Kidney epithelial cell (primary cell): ENCODE measurements at regions not wholly inside any gene's neighbourhood (a gene's known extent, or its start where the extent isn't known, plus 50 kb on each side); places are given as distances from the start of the nearest gene placed in this dataset.

Source experiments
- DNase-seq: peaks from one replicate; pipeline ENCODE4 v3.0.0-alpha.2; 2010; ENCODE audit warnings: low read depth
- H3K27me3 ChIP-seq: 2 replicates; pipeline ENCODE4 v1.6.0; 2011; ENCODE audit warnings: low read length; ENCODE audit not compliant: control insufficient read depth, insufficient read depth
- H3K36me3 ChIP-seq: 2 replicates; pipeline ENCODE4 v1.5.1; 2011; ENCODE audit warnings: low read length; ENCODE audit not compliant: control insufficient read depth, insufficient read depth
- H3K4me3 ChIP-seq: 2 replicates; pipeline ENCODE4 v1.5.1; 2011; ENCODE audit warnings: low read depth, mild to moderate bottlenecking, control low read depth, low read length
- CTCF ChIP-seq: IDR thresholded peaks from 2 replicates; pipeline ENCODE4 v1.5.1; 2011; ENCODE audit warnings: mild to moderate bottlenecking, moderate library complexity, low read length, control low read depth, inconsistent platforms; ENCODE audit not compliant: insufficient read depth, poor library complexity, severe bottlenecking

GRCh38 chr11:62073061-62073460, 50.8 kb upstream of the INCENP start:
- TF ChIP-seq CTCF: no peak
- Histone ChIP-seq H3K27me3 (no peaks in the 10 kb centered on the region), H3K4me3 (no peak overlapping the region), H3K36me3 (no peaks in the 10 kb centered on the region)
- no peak for DNase-seq

GRCh38 chr11:62071408-62071807, 52.4 kb upstream of the INCENP start:
- H3K27me3 ChIP-seq: no peaks in the 10 kb centered on the region
- no peak for TF ChIP-seq CTCF
- no peak for DNase-seq
- no peak overlapping the region for H3K4me3 ChIP-seq
- H3K36me3 ChIP-seq: no peaks in the 10 kb centered on the region

GRCh38 chr11:62069986-62070919, 53.6 kb upstream of the INCENP start:
- TF ChIP-seq CTCF: no peak
- H3K36me3 ChIP-seq: no peaks in the 10 kb centered on the region
- no peaks in the 10 kb centered on the region for H3K27me3 ChIP-seq
- no peak for DNase-seq
- H3K4me3 ChIP-seq: no peak overlapping the region

GRCh38 chr11:62069374-62069773, 54.4 kb upstream of the INCENP start:
- no peaks in the 10 kb centered on the region for H3K36me3 ChIP-seq
- DNase-seq: no peak
- no peak overlapping the region for H3K4me3 ChIP-seq
- no peak for TF ChIP-seq CTCF
- no peaks in the 10 kb centered on the region for H3K27me3 ChIP-seq

- TF ChIP-seq CTCF: no peak
- H3K36me3 ChIP-seq: no peaks in the 10 kb centered on the region
- H3K27me3 ChIP-seq: no peaks in the 10 kb centered on the region
- DNase-seq: no peak
- no peak overlapping the region for H3K4me3 ChIP-seq
These were observed 55.1 kb upstream of the INCENP start for GRCh38 chr11:62068730-62069129.

GRCh38 chr11:62067741-62068140, 56.1 kb upstream of the INCENP start:
- no peak for DNase-seq
- TF ChIP-seq CTCF: no peak
- Histone ChIP-seq H3K36me3 (no peaks in the 10 kb centered on the region), H3K27me3 (no peaks in the 10 kb centered on the region), H3K4me3 (no peak overlapping the region)
